ENCODE measurements at regions not wholly inside any gene's neighbourhood (a gene's known extent, or its start where the extent isn't known, plus 50 kb on each side); places are given as distances from the start of the nearest gene placed in this dataset.
A peak's percentile ranks its signal among the peaks of the same experiment; 100 is the strongest.

GRCh38 chr9:90969021-90969675 is 167.5 kb downstream of the SYK start:
- no peak for DNase-seq (ENCODE audit: low read depth in 2 of 2)
- TF ChIP-seq CTCF (IDR thresholded peaks at IDR 0.05; ENCODE audit: low read depth, low read length): no peak

DNA sequence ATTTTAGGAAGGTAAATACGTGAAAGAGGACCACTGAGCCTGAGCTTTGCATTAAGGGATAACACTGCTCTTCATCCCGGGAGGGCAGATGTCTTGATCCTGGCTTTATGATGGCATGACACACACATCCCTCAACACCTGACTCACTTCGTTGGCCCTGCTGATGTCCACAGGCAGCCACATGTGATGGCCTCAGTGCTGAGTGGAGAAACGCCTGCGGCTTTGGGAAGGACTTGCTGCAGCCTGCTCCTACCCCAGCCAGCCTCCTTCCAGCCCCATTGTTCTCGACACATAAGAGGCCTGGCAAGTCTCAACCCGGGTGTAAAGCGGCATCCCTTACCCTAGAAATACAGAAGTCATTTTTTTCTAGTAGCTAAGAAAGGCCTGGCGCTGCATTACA is 169.0 kb downstream of the SYK start:
- DNase-seq (ENCODE audit: low read depth in 2 of 2): no peak
- no peak for TF ChIP-seq CTCF (IDR thresholded peaks at IDR 0.05; ENCODE audit: low read depth, low read length)
- no peak overlapping the region for H3K4me3 ChIP-seq (replicated peaks in 1 of 2; ENCODE audit: low read depth in 2 of 2, low read length in 2 of 2)

More at GRCh38 chr9:90969021-90969675, 167.5 kb downstream of the SYK start:
- H3K4me3 ChIP-seq (replicated peaks in 1 of 2; ENCODE audit: low read depth in 2 of 2, low read length in 2 of 2): no peak overlapping the region

- DNase-seq (ENCODE audit: low read depth in 2 of 2): no peak
Observed at GRCh38 chr9:90972057-90972456, 170.4 kb downstream of the SYK start.

DNA sequence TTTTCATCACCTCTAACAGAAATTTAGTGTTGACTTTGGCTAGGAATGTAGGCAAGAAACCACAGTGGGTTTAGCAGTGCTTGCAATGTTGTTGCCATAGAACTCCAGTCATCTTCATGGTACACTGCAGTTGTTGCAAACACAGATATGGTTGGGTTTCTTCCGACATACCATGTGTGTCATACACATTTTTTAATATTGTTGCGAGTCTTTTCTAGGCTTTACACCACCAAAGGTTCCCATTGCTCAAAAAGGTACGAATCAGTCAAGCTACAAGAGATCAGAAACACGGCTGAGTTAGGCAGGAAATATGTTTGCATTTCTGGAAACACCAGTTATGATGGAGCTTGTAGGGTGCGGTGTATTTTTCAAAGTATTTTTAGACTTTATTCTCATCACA is 172.4 kb downstream of the SYK start:
- peak; percentile 17 to 69 for DNase-seq (ENCODE audit: low read depth in 2 of 2)
- no peak overlapping the region for H3K4me3 ChIP-seq (replicated peaks in 1 of 2; ENCODE audit: low read depth in 2 of 2, low read length in 2 of 2)
- TF ChIP-seq CTCF (IDR thresholded peaks at IDR 0.05; ENCODE audit: low read depth, low read length): no peak

More at GRCh38 chr9:90972057-90972456, 170.4 kb downstream of the SYK start:
- H3K4me3 ChIP-seq (replicated peaks in 1 of 2; ENCODE audit: low read depth in 2 of 2, low read length in 2 of 2): no peak overlapping the region
- TF ChIP-seq CTCF (IDR thresholded peaks at IDR 0.05; ENCODE audit: low read depth, low read length): no peak

DNA sequence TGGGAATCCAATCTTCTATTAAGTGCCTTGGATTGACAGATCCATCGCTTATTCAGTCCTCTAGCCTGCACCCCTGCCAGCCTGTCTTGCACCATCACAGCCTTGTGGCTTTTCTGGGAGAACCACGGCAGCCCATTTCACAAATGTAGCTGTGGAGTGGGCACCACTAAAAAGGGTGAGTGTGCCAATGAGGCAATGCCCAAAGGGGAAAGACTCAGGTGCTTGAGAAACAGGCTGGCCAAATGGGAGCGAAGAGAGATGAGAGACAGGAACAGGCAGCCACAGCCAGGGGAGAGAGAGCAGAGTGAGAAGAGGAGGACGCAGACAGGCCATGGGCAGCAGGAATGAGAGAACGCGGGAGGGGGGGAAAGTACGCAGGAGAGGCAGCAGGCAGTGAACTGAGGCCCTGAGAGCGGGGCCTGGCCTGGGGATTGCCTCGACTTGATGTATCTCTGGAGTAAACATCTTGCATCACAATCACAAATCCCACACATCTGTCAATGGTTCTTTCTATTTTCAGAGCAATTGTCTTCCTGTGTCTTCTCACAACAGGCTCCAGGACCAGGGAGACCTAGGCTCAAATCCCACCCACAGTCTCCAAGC is 173.1 kb downstream of the SYK start:
- DNase-seq (ENCODE audit: low read depth in 2 of 2): no peak
- no peak overlapping the region for H3K4me3 ChIP-seq (replicated peaks in 1 of 2; ENCODE audit: low read depth in 2 of 2, low read length in 2 of 2)
- TF ChIP-seq CTCF (IDR thresholded peaks at IDR 0.05; ENCODE audit: low read depth, low read length): no peak

- no peak for DNase-seq (ENCODE audit: low read depth in 2 of 2)
- TF ChIP-seq CTCF (IDR thresholded peaks at IDR 0.05; ENCODE audit: low read depth, low read length): no peak
- no peak overlapping the region for H3K4me3 ChIP-seq (replicated peaks in 1 of 2; ENCODE audit: low read depth in 2 of 2, low read length in 2 of 2)
Observed at GRCh38 chr9:90975781-90976538, 174.3 kb downstream of the SYK start.
